Brain microvascular endothelial cell (primary cell): ENCODE measurements at regions not wholly inside any gene's neighbourhood (a gene's known extent, or its start where the extent isn't known, plus 50 kb on each side); places are given as distances from the start of the nearest gene placed in this dataset.

Source experiments
- DNase-seq: peaks from one replicate; pipeline ENCODE4 v3.0.0-alpha.2; 2020
- H3K27ac ChIP-seq: fragments of 250-450 bp; sonication (Bioruptor Pico); 2 replicates; pipeline ENCODE4 v1.5.1; 2020; ENCODE audit warnings: mild to moderate bottlenecking, moderate library complexity
- H3K27me3 ChIP-seq: fragments of 250-450 bp; sonication (Bioruptor Pico); replicated peaks from 2 replicates; pipeline ENCODE4 v1.5.1; 2020; ENCODE audit warnings: mild to moderate bottlenecking
- H3K36me3 ChIP-seq: fragments of 250-450 bp; sonication (Bioruptor Pico); replicated peaks from 2 replicates; pipeline ENCODE4 v1.5.1; 2020; ENCODE audit warnings: mild to moderate bottlenecking
- H3K4me3 ChIP-seq: 2 replicates; pipeline ENCODE4 v1.5.1; 2011; ENCODE audit warnings: low read depth, mild to moderate bottlenecking, control low read depth, low read length, moderate library complexity
- CTCF ChIP-seq: IDR thresholded peaks from 2 replicates; pipeline ENCODE4 v1.5.1; 2011; ENCODE audit warnings: low read depth, mild to moderate bottlenecking, moderate library complexity, low read length, control low read depth, inconsistent platforms; ENCODE audit errors: missing control alignments
- in situ Hi-C: cut with HindIII; loops from 2 replicates; pipeline ENCODE4 v1.10.0; 2017; ENCODE audit warnings: low sequenced_read_pairs, low pct_ligation_motif_present

- Histone ChIP-seq H3K36me3 (no peaks in the 10 kb centered on the region), H3K27ac (no peak overlapping the region), H3K27me3 (no peaks in the 10 kb centered on the region), H3K4me3 (no peak overlapping the region)
- in situ Hi-C loops: no loop called here
- no peak for DNase-seq
- no peak for TF ChIP-seq CTCF
Measured at GRCh38 chr5:24817966-24818365, 173.2 kb upstream of the CDH10 start.

DNA sequence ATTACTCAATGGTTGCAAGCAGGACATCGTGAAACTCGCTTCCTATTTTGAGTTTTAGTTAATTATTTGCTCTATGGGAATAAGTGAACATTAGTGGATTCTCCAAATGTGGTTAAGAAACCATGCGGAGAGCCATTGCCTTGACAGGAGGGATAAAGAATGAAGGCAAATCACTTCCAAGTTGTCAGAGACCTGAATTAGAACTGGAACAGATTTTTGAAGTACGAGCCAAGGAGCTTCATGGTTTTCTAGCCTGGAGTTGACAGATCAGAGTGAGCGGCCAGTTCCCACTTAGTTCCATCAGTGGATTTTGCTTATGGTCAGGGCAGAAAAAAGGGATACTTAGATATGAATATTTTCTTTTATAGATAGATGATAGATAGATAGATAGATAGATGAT lies 171.4 kb upstream of the CDH10 start:
- Histone ChIP-seq H3K4me3 (no peak overlapping the region), H3K36me3 (no peaks in the 10 kb centered on the region), H3K27ac (no peak overlapping the region), H3K27me3 (no peaks in the 10 kb centered on the region)
- no peak for TF ChIP-seq CTCF
- DNase-seq: no peak
- in situ Hi-C loops: no loop called here

DNA sequence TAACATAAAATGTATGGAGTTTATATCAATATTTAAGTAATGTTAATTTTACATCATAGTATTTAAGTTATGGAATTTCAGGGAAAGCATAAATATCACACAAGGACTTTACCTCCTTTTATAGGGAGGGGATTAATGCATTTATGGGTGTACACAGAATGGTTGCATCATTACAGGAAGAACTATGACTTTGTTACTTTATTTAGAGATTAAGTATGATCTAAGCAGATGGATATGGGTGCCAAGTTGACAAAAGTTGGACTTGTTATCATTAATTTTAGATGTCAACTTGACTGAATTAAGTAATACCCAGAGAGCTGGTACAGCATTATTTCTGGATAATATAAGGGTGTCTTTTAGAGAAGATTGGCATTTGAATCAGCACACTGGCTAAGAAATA lies 160.5 kb upstream of the CDH10 start:
- no peaks in the 10 kb centered on the region for H3K27me3 ChIP-seq
- TF ChIP-seq CTCF: no peak
- in situ Hi-C loops: no loop called here
- H3K4me3 ChIP-seq: no peak overlapping the region
- no peak overlapping the region for H3K27ac ChIP-seq
- no peaks in the 10 kb centered on the region for H3K36me3 ChIP-seq
- no peak for DNase-seq

DNA sequence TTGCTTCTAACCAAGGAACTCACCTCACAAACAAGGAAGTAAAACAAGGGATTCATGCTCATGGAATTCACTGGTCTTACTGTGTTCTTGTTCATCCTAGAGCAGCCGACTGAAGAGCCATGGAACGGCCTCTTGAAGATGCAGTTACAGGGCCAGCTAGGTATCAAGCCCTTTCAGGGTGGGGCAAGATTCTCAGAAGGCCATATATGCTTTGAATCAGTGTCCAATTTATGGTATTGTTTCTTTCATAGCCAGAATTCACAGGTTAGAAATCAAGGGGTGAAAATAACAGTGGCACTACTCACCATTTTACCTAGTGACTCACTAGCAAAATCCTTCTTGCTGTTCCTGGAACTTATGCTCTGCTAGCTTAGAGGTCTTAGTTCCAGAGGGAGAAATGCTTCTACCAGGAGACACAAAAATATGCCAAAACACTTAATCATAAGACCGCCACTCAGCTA lies 159.5 kb upstream of the CDH10 start:
- in situ Hi-C loops: no loop called here

GRCh38 chr5:24791326-24791725 lies 146.5 kb upstream of the CDH10 start:
- in situ Hi-C loops: no loop called here
- H3K27me3 ChIP-seq: no peaks in the 10 kb centered on the region
- DNase-seq: no peak
- no peaks in the 10 kb centered on the region for H3K36me3 ChIP-seq
- TF ChIP-seq CTCF: no peak
- H3K4me3 ChIP-seq: no peak overlapping the region
- no peak overlapping the region for H3K27ac ChIP-seq

More for the DNA sequence above, 159.5 kb upstream of the CDH10 start:
- H3K27me3 ChIP-seq: no peaks in the 10 kb centered on the region
- no peak for DNase-seq
- H3K4me3 ChIP-seq: no peak overlapping the region
- TF ChIP-seq CTCF: no peak
- no peak overlapping the region for H3K27ac ChIP-seq
- no peaks in the 10 kb centered on the region for H3K36me3 ChIP-seq

- Histone ChIP-seq H3K4me3 (no peak overlapping the region), H3K36me3 (no peaks in the 10 kb centered on the region), H3K27me3 (no peaks in the 10 kb centered on the region), H3K27ac (no peak overlapping the region)
- DNase-seq: no peak
- in situ Hi-C loops: no loop called here
- no peak for TF ChIP-seq CTCF
Measured at GRCh38 chr5:24789611-24790351, 145.0 kb upstream of the CDH10 start.
